ENCODE measurements at regions not wholly inside any gene's neighbourhood (a gene's known extent, or its start where the extent isn't known, plus 50 kb on each side); places are given as distances from the start of the nearest gene placed in this dataset.
"Not testable (repeated sequence)": the region's sequence is repeated elsewhere in the genome, so short reads cannot be mapped to it uniquely, and the experiment has no call there.

- DNase-seq: no peak
Observed at GRCh38 chr12:47478426-47478825, 227.4 kb downstream of the RPAP3 start.

- DNase-seq: no peak
Observed at GRCh38 chr12:47473091-47473490, 232.7 kb downstream of the RPAP3 start.

- not testable (repeated sequence) for DNase-seq
Observed at GRCh38 chr12:47470349-47470748, 235.5 kb downstream of the RPAP3 start.

- not testable (repeated sequence) for DNase-seq
Observed at GRCh38 chr12:47463918-47464317, 241.9 kb downstream of the RPAP3 start.

- no peak for DNase-seq
Observed at GRCh38 chr12:47458279-47458678, 247.6 kb downstream of the RPAP3 start.

- DNase-seq: no peak
Observed at GRCh38 chr12:47449797-47450196, 256.0 kb downstream of the RPAP3 start.

GRCh38 chr12:47442310-47442709 is 263.5 kb downstream of the RPAP3 start:
- DNase-seq: no peak

- DNase-seq: no peak
Observed at GRCh38 chr12:47441490-47441889, 264.3 kb downstream of the RPAP3 start.

- DNase-seq: no peak
Observed at GRCh38 chr12:47438175-47438574, 267.7 kb downstream of the RPAP3 start.

- DNase-seq: no peak
Observed at GRCh38 chr12:47437570-47437969, 268.3 kb downstream of the RPAP3 start.

- DNase-seq: no peak
Observed at GRCh38 chr12:47433876-47434275, 272.0 kb downstream of the RPAP3 start.

GRCh38 chr12:47426678-47427309 is 279.0 kb downstream of the RPAP3 start:
- DNase-seq: not testable (repeated sequence)

GRCh38 chr12:47422611-47423010 is 283.2 kb downstream of the RPAP3 start:
- DNase-seq: no peak

GRCh38 chr12:47419497-47419896 is 286.3 kb downstream of the RPAP3 start:
- no peak for DNase-seq

GRCh38 chr12:47417955-47418354 is 287.9 kb downstream of the RPAP3 start:
- DNase-seq: no peak

- no peak for DNase-seq
Observed at GRCh38 chr12:47417121-47417520, 288.7 kb downstream of the RPAP3 start.

- no peak for DNase-seq
Observed at GRCh38 chr12:47415054-47415453, 290.8 kb downstream of the RPAP3 start.

- no peak for DNase-seq
Observed at GRCh38 chr12:47414511-47414910, 291.3 kb downstream of the RPAP3 start.

GRCh38 chr12:47413806-47414205 is 292.0 kb downstream of the RPAP3 start:
- no peak for DNase-seq

- DNase-seq: no peak
Observed at GRCh38 chr12:47412601-47413236, 293.1 kb downstream of the RPAP3 start.

GRCh38 chr12:47411966-47412365 is 293.9 kb downstream of the RPAP3 start:
- no peak for DNase-seq

- no peak for DNase-seq
Observed at GRCh38 chr12:47410862-47411261, 295.0 kb downstream of the RPAP3 start.

GRCh38 chr12:47410383-47410782 is 295.4 kb downstream of the RPAP3 start:
- DNase-seq: no peak

GRCh38 chr12:47409310-47409987 is 296.4 kb downstream of the RPAP3 start:
- no peak for DNase-seq

Measured in MV-4-11 (cell line).